ENCODE measurements at regions not wholly inside any gene's neighbourhood (a gene's known extent, or its start where the extent isn't known, plus 50 kb on each side); places are given as distances from the start of the nearest gene placed in this dataset.
"Not testable (repeated sequence)": the region's sequence is repeated elsewhere in the genome, so short reads cannot be mapped to it uniquely, and the experiment has no call there.

GRCh38 chrX:77085372-77085771 is 361.8 kb upstream of the FGF16 start:
- H3K4me3 ChIP-seq (replicated peaks in 1 of 2; ENCODE audit: low read depth in 2 of 2, low read length in 2 of 2) = no peak overlapping the region
- no peak for DNase-seq (ENCODE audit: low read depth in 2 of 2)
- no peak for TF ChIP-seq CTCF (IDR thresholded peaks at IDR 0.05; ENCODE audit: low read depth, low read length)

GRCh38 chrX:77087529-77088169 is 359.5 kb upstream of the FGF16 start:
- DNase-seq (ENCODE audit: low read depth in 2 of 2) = peak; percentile 32 to 61
- no peak for TF ChIP-seq CTCF (IDR thresholded peaks at IDR 0.05; ENCODE audit: low read depth, low read length)
- no peak overlapping the region for H3K4me3 ChIP-seq (replicated peaks in 1 of 2; ENCODE audit: low read depth in 2 of 2, low read length in 2 of 2)

- DNase-seq (ENCODE audit: low read depth in 2 of 2) = no peak
- no peak for TF ChIP-seq CTCF (IDR thresholded peaks at IDR 0.05; ENCODE audit: low read depth, low read length)
- H3K4me3 ChIP-seq (replicated peaks in 1 of 2; ENCODE audit: low read depth in 2 of 2, low read length in 2 of 2) = no peak overlapping the region
Measured at GRCh38 chrX:77088233-77088632, 359.0 kb upstream of the FGF16 start.

GRCh38 chrX:77114501-77114900 is 332.7 kb upstream of the FGF16 start:
- DNase-seq (ENCODE audit: low read depth in 2 of 2) = no peak
- TF ChIP-seq CTCF (IDR thresholded peaks at IDR 0.05; ENCODE audit: low read depth, low read length) = no peak

GRCh38 chrX:77118686-77119085 is 328.5 kb upstream of the FGF16 start:
- no peak for TF ChIP-seq CTCF (IDR thresholded peaks at IDR 0.05; ENCODE audit: low read depth, low read length)
- DNase-seq (ENCODE audit: low read depth in 2 of 2) = no peak
- H3K4me3 ChIP-seq (replicated peaks in 1 of 2; ENCODE audit: low read depth in 2 of 2, low read length in 2 of 2) = no peak overlapping the region

More at GRCh38 chrX:77114501-77114900, 332.7 kb upstream of the FGF16 start:
- no peak overlapping the region for H3K4me3 ChIP-seq (replicated peaks in 1 of 2; ENCODE audit: low read depth in 2 of 2, low read length in 2 of 2)

GRCh38 chrX:77119706-77120105 is 327.5 kb upstream of the FGF16 start:
- DNase-seq (ENCODE audit: low read depth in 2 of 2) = no peak
- no peak for TF ChIP-seq CTCF (IDR thresholded peaks at IDR 0.05; ENCODE audit: low read depth, low read length)
- H3K4me3 ChIP-seq (replicated peaks in 1 of 2; ENCODE audit: low read depth in 2 of 2, low read length in 2 of 2) = no peak overlapping the region

GRCh38 chrX:77123917-77124316 is 323.3 kb upstream of the FGF16 start:
- H3K4me3 ChIP-seq (replicated peaks in 1 of 2; ENCODE audit: low read depth in 2 of 2, low read length in 2 of 2); DNase-seq (ENCODE audit: low read depth in 2 of 2): not testable (repeated sequence)

- not testable (repeated sequence) for DNase-seq (ENCODE audit: low read depth in 2 of 2); H3K4me3 ChIP-seq (replicated peaks in 1 of 2; ENCODE audit: low read depth in 2 of 2, low read length in 2 of 2)
Measured at GRCh38 chrX:77127571-77127970, 319.6 kb upstream of the FGF16 start.

All from cardiac fibroblast (primary cell).